ENCODE measurements at regions not wholly inside any gene's neighbourhood (a gene's known extent, or its start where the extent isn't known, plus 50 kb on each side); places are given as distances from the start of the nearest gene placed in this dataset.

GRCh38 chr2:78051480-78051879, 529.3 kb upstream of the LRRTM4 start:
- Histone ChIP-seq H3K36me3 (ENCODE audit: low read depth) (no peaks in the 10 kb centered on the region), H3K4me1 (ENCODE audit: insufficient read depth, poor library complexity, severe bottlenecking) (no peaks in the 10 kb centered on the region), H3K4me3 (ENCODE audit: severe bottlenecking) (no peak overlapping the region), H3K27me3 (ENCODE audit: insufficient read depth, poor library complexity, severe bottlenecking) (no peaks in the 10 kb centered on the region), H3K27ac (ENCODE audit: poor library complexity, severe bottlenecking) (no peak overlapping the region), H3K9me3 (ENCODE audit: severe bottlenecking) (no peaks in the 10 kb centered on the region)
- no peak for DNase-seq (ENCODE audit: low spot score)
- TF ChIP-seq CTCF (IDR thresholded peaks at IDR 0.05; ENCODE audit: poor library complexity, severe bottlenecking), result no peak
- ATAC-seq (ENCODE audit: low read depth), result no peak

- no peaks in the 10 kb centered on the region for H3K36me3 ChIP-seq (ENCODE audit: low read depth)
- no peak for TF ChIP-seq CTCF (IDR thresholded peaks at IDR 0.05; ENCODE audit: poor library complexity, severe bottlenecking)
- H3K4me1 ChIP-seq (ENCODE audit: insufficient read depth, poor library complexity, severe bottlenecking), result no peaks in the 10 kb centered on the region
- no peak for ATAC-seq (ENCODE audit: low read depth)
- no peaks in the 10 kb centered on the region for H3K9me3 ChIP-seq (ENCODE audit: severe bottlenecking)
- no peak for DNase-seq (ENCODE audit: low spot score)
- no peak overlapping the region for H3K4me3 ChIP-seq (ENCODE audit: severe bottlenecking)
- H3K27ac ChIP-seq (ENCODE audit: poor library complexity, severe bottlenecking), result no peak overlapping the region
- H3K27me3 ChIP-seq (ENCODE audit: insufficient read depth, poor library complexity, severe bottlenecking), result no peaks in the 10 kb centered on the region
Observed at GRCh38 chr2:78056976-78057375, 534.8 kb upstream of the LRRTM4 start.

GRCh38 chr2:78061301-78061700, 539.1 kb upstream of the LRRTM4 start:
- H3K27me3 ChIP-seq (ENCODE audit: insufficient read depth, poor library complexity, severe bottlenecking), result no peaks in the 10 kb centered on the region
- H3K4me1 ChIP-seq (ENCODE audit: insufficient read depth, poor library complexity, severe bottlenecking), result no peaks in the 10 kb centered on the region
- no peak overlapping the region for H3K27ac ChIP-seq (ENCODE audit: poor library complexity, severe bottlenecking)
- no peak for ATAC-seq (ENCODE audit: low read depth)
- no peak for DNase-seq (ENCODE audit: low spot score)
- no peak overlapping the region for H3K4me3 ChIP-seq (ENCODE audit: severe bottlenecking)
- H3K36me3 ChIP-seq (ENCODE audit: low read depth), result no peaks in the 10 kb centered on the region
- no peaks in the 10 kb centered on the region for H3K9me3 ChIP-seq (ENCODE audit: severe bottlenecking)
- no peak for TF ChIP-seq CTCF (IDR thresholded peaks at IDR 0.05; ENCODE audit: poor library complexity, severe bottlenecking)

- Histone ChIP-seq H3K27me3 (ENCODE audit: insufficient read depth, poor library complexity, severe bottlenecking) (no peaks in the 10 kb centered on the region), H3K4me1 (ENCODE audit: insufficient read depth, poor library complexity, severe bottlenecking) (no peaks in the 10 kb centered on the region), H3K9me3 (ENCODE audit: severe bottlenecking) (no peaks in the 10 kb centered on the region), H3K27ac (ENCODE audit: poor library complexity, severe bottlenecking) (no peak overlapping the region), H3K36me3 (ENCODE audit: low read depth) (no peaks in the 10 kb centered on the region), H3K4me3 (ENCODE audit: severe bottlenecking) (no peak overlapping the region)
- DNase-seq (ENCODE audit: low spot score) (no peak), ATAC-seq (ENCODE audit: low read depth) (no peak)
- TF ChIP-seq CTCF (IDR thresholded peaks at IDR 0.05; ENCODE audit: poor library complexity, severe bottlenecking), result no peak
Observed at GRCh38 chr2:78061732-78062131, 539.6 kb upstream of the LRRTM4 start.

- Histone ChIP-seq H3K9me3 (ENCODE audit: severe bottlenecking) (no peaks in the 10 kb centered on the region), H3K4me3 (ENCODE audit: severe bottlenecking) (no peak overlapping the region), H3K4me1 (ENCODE audit: insufficient read depth, poor library complexity, severe bottlenecking) (no peaks in the 10 kb centered on the region), H3K27ac (ENCODE audit: poor library complexity, severe bottlenecking) (no peak overlapping the region), H3K27me3 (ENCODE audit: insufficient read depth, poor library complexity, severe bottlenecking) (no peaks in the 10 kb centered on the region), H3K36me3 (ENCODE audit: low read depth) (no peaks in the 10 kb centered on the region)
- DNase-seq (ENCODE audit: low spot score) (no peak), ATAC-seq (ENCODE audit: low read depth) (no peak)
- no peak for TF ChIP-seq CTCF (IDR thresholded peaks at IDR 0.05; ENCODE audit: poor library complexity, severe bottlenecking)
Observed at GRCh38 chr2:78063246-78064020, 541.3 kb upstream of the LRRTM4 start.
